HG03097 (cell line): ENCODE measurements at regions not wholly inside any gene's neighbourhood (a gene's known extent, or its start where the extent isn't known, plus 50 kb on each side); places are given as distances from the start of the nearest gene placed in this dataset.

Experiments
- ATAC-seq: cut with Tn5 transposase; IDR thresholded peaks from one replicate; pipeline ENCODE4 v1.9.1; 2021; ENCODE audit not compliant: unreplicated experiment, low FRiP score

DNA sequence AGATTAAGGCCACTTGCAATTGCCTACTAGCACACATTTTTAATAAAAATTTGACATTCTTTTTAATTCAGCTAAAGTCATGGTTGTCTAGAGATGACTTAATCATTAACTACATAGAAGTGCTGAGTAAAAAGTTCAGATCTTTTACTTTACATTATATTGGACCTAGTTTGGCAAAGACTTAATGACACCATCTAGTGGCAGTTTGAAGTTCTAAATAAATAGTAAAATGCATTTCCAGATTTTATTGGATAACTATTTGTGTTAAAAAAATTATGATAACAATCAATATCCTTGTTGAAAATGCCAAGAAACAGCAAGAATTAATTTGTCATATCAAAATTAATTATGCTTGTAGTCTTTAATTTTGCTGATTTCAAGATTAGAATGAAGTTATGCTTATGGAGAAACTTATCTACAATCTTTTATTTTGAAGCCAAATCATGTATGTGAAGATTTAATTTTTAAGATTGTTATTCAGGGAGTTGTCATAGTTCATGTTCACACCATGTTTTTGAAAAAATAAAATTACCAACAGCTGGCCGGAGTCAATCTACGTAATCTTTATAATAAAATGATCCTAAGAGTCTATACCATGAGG is 69.6 kb upstream of the PJA2 start:
- ATAC-seq = no peak

DNA sequence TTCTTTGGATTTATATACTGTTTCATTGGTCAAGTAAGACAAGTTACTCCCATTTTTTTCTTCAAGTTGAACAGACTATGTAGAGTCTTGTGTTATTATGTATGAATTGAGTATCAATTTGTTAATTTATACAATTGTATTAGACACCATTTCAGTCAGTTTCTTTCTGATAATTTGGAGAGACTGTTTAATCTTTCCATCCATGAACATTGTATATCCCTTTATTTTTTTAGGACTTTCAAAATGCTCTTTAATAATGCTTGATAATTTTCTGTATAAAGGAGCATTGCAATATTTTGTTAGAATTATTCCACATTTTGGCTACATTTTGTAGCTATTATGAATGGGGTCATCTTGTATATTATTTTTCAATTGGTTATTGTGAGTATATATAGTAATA is 69.1 kb upstream of the PJA2 start:
- no peak for ATAC-seq

DNA sequence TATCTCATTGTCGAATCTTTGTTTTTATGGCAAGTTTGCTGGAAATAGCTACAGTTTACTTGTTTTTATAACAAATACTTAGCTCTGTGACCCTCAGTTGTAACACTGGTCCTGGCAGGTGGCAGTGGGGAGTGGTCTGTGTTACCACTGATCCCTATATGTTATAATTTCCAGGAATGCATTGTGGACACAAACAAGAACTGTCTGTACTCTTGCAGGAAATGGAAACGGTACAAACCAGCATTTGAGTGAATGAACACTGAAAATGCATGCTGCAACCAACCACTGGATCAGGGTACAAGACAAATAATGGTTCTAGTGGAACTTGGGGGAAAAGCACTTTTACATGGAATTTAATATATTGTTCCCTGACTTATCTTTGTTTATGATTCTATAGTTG is 66.5 kb upstream of the PJA2 start:
- ATAC-seq = no peak

DNA sequence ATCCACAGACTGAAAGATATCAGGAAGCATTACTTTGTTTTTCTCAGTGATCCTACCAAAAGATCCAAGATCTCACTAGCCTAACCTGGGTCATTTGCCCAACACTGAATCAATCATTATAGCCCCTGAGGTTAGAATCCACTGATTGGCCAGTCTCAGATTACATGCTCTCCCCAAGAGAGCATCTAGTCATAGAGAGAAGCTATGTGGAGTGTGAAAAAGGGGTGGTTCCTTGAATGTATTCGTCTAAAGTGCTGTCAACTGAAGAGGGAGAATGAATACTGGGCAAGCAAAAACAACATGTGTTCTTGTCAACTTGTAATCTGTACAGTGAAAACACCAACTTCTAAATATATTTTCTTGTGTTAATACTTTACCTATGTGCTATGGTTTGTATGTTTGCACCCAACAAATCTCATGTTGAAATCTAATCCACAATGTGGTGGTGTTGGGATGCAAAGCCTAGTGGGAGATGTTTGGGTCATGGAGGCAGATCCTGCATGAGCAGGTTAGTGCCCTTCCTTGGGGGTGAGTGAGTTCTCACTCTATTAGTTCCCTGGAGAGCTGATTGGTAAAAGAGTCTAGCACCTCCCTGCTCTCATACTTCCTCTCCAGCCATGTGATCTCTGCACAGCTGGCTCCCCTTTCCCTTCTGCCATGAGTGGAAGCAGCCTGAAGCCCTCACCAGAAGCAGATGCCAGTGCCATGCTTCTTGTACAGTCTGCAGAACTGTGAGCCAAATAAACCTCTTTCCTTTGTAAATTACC is 60.3 kb upstream of the PJA2 start:
- ATAC-seq = no peak

DNA sequence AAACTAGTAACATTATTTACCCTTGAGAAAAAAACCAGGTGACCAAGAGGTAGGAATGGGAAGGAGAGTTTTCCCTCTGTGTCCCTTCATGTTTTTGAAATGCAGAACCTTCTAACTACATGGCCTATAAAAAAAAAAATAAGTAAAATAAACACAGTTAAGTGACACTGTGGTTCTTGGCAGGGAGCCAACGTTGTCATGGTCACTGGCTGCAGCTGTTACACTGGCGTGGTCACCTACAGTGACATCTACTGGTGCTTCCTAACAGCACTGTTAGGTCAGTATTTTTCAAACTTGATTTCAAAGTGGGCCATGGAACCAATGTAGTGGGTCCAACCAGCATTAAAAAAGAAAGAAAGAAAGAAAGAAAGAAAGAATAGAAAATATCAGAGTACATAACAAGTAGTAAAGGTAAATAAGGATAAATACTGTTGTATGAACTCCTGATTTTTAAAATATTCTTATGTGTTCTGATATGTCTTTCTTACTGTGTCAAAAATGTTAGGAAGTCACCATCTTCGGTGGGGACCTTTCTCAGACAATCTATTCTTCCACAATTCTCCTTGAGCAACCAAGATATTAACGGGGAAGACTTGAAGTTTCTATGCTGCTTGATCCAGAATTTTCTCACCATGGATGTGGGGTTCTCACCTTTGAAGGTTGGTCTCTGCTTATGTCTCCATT is 59.1 kb upstream of the PJA2 start:
- ATAC-seq = peak; percentile 86

DNA sequence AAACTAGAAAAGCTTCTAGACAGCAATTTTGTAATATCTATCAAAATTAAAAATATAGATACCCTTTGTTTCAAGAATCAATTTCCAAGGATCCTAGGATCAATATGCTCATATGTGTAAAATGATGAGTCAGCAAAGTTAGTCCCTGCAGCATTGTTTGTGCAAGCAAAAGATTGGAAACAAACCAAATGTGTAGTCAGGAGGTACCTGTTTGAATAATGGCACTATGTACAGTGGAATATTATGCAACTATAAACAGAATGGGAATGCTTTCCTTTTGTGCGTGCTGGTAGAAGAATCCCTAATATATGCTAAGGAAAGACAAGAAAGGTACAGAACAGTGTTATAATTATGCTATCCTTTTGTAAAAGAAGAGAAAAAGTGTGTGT is 58.5 kb upstream of the PJA2 start:
- ATAC-seq = no peak

DNA sequence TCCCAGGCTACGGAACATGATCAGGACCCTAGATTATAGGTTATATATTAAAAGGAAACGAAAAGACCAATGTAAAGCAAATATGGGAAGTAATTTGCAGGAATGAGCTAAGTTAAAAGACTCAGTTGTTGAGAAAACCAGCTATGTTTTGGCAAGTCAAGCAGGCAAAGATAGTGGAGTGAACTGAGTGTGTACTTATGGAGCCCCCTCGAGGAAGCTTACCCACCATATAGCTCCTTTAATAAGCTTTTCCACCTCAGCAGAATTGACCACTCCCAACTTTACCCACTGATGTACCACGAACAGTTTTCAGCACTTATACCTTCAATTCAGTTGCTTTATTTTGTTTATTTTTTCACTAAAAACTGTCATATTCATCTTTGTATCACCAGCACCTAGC is 57.3 kb upstream of the PJA2 start:
- no peak for ATAC-seq
